Gastrocnemius medialis (tissue), 4 donors: ENCODE measurements at regions not wholly inside any gene's neighbourhood (a gene's known extent, or its start where the extent isn't known, plus 50 kb on each side); places are given as distances from the start of the nearest gene placed in this dataset.

Source experiments
- ATAC-seq, 2 donors: fragments of 150-250 bp; one replicate each; pipeline ENCODE4 v1.9.1; 2016
- DNase-seq, 2 donors: peaks; one replicate each; pipeline ENCODE4 v3.0.0-alpha.2; 2019
- H3K27ac ChIP-seq, 4 donors: fragments of 200-600 bp; sonication (generic); 1 replicate in 1 of 4; 2 replicates in 3 of 4; pipeline ENCODE4 v1.5.1; 2016 to 2018; ENCODE audit warnings: mild to moderate bottlenecking in 2 of 4, moderate library complexity in 1 of 4
- H3K27me3 ChIP-seq, 3 donors: fragments of 200-600 bp; sonication (generic) in 2 of 3; 1 replicate in 1 of 3; 2 replicates in 2 of 3; pipeline versions ENCODE4 v1.5.1 to v1.6.0; 2016 to 2019; ENCODE audit warnings: mild to moderate bottlenecking in 1 of 3, moderate library complexity in 1 of 3
- H3K36me3 ChIP-seq, 2 donors: fragments of 200-600 bp; sonication (generic) in 1 of 2; one replicate each; pipeline ENCODE4 v1.5.1; 2017 to 2018
- H3K4me1 ChIP-seq, 2 donors: fragments of 200-600 bp; sonication (generic) in 1 of 2; one replicate each; pipeline ENCODE4 v1.5.1; 2016 to 2017; ENCODE audit warnings: mild to moderate bottlenecking in 2 of 2
- H3K4me3 ChIP-seq, 4 donors: fragments of 200-600 bp; sonication (generic) in 3 of 4; 1 replicate in 1 of 4; 2 replicates in 3 of 4; pipeline ENCODE4 v1.5.1; 2016 to 2019; ENCODE audit warnings: mild to moderate bottlenecking in 2 of 4
- H3K9me3 ChIP-seq, 3 donors: fragments of 200-600 bp; sonication (generic) in 2 of 3; 1 replicate in 1 of 3; 2 replicates in 2 of 3; pipeline ENCODE4 v1.5.1; 2016 to 2019
- POLR2A ChIP-seq, 2 donors: fragments of 450-650 bp; IDR thresholded peaks; one replicate each; pipeline ENCODE4 v1.6.1; 2017; ENCODE audit warnings: antibody characterized with exemption in 2 of 2, mild to moderate bottlenecking in 2 of 2, moderate library complexity in 2 of 2
- in situ Hi-C, 4 donors: fragments of 200-750 bp; cut with MboI; loops; one replicate each; pipeline versions ENCODE4 v1.15.0 to v1.8.0; 2017; ENCODE audit warnings: low sequenced_read_pairs in 4 of 4
- intact Hi-C: fragments of 100-400 bp; cut with DNase I; formaldehyde crosslinking; loops from one replicate; pipeline ENCODE4 v1.15.1; 2023; ENCODE audit warnings: low total_unique reads
- TF ChIP-seq, protein P1 (sequence below), 5 experiments: fragments of 450-650 bp in 3 of 5; fragments of 200-600 bp in 2 of 5; sonication (generic) in 2 of 5; IDR thresholded peaks in 4 of 5; conservative IDR thresholded peaks in 1 of 5; 1 replicate in 4 of 5; 2 replicates in 1 of 5; pipeline ENCODE4 v1.5.1; 2016 to 2019; ENCODE audit warnings: antibody characterized with exemption in 5 of 5, mild to moderate bottlenecking in 3 of 5, moderate library complexity in 3 of 5

GRCh38 chr18:37631422-37631821, 65.8 kb upstream of the CELF4 start:
- Histone ChIP-seq H3K27ac (no peak overlapping the region), H3K36me3 (no peaks in the 10 kb centered on the region), H3K4me1 (no peaks in the 10 kb centered on the region), H3K4me3 (no peak overlapping the region), H3K27me3 (no peaks in the 10 kb centered on the region), H3K9me3 (no peaks in the 10 kb centered on the region)
- no peak for TF ChIP-seq POLR2A (IDR thresholded peaks at IDR 0.05)
- TF ChIP-seq, protein P1, sequence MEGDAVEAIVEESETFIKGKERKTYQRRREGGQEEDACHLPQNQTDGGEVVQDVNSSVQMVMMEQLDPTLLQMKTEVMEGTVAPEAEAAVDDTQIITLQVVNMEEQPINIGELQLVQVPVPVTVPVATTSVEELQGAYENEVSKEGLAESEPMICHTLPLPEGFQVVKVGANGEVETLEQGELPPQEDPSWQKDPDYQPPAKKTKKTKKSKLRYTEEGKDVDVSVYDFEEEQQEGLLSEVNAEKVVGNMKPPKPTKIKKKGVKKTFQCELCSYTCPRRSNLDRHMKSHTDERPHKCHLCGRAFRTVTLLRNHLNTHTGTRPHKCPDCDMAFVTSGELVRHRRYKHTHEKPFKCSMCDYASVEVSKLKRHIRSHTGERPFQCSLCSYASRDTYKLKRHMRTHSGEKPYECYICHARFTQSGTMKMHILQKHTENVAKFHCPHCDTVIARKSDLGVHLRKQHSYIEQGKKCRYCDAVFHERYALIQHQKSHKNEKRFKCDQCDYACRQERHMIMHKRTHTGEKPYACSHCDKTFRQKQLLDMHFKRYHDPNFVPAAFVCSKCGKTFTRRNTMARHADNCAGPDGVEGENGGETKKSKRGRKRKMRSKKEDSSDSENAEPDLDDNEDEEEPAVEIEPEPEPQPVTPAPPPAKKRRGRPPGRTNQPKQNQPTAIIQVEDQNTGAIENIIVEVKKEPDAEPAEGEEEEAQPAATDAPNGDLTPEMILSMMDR (IDR thresholded peaks at IDR 0.05 in 4 of 5, conservative IDR thresholded peaks at IDR 0.05 in 1 of 5), result no peak
- in situ Hi-C loops (no loop called here), intact Hi-C loops (no loop called here)
- no peak for DNase-seq
- no peak for ATAC-seq

DNA sequence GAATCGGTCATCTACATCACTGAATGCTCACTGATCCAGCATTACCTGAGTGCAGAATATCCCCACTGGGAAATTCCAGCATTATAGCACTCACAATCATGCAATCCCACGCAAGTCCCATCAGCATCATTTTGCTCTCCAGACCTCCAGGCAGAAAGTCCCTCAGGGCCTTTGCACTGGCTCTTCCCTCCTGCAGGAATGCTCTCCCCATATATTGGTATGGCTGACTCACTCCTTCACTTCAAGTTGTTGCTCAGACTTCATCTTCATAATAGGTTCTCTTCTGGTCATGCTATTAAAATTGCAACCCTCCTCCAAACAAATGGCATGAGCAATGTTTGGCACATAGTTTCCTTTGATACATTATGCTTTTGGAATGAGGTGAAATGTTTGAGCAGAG, 64.7 kb upstream of the CELF4 start:
- no peak overlapping the region for H3K4me3 ChIP-seq
- no peak overlapping the region for H3K27ac ChIP-seq
- DNase-seq (no peak), ATAC-seq (no peak)
- no peaks in the 10 kb centered on the region for H3K4me1 ChIP-seq
- no peaks in the 10 kb centered on the region for H3K27me3 ChIP-seq
- TF ChIP-seq, protein P1 (IDR thresholded peaks at IDR 0.05 in 4 of 5, conservative IDR thresholded peaks at IDR 0.05 in 1 of 5), result no peak
- no peak for TF ChIP-seq POLR2A (IDR thresholded peaks at IDR 0.05)
- in situ Hi-C loops, result no loop called here
- no peaks in the 10 kb centered on the region for H3K9me3 ChIP-seq
- intact Hi-C loops, result no loop called here
- H3K36me3 ChIP-seq, result no peaks in the 10 kb centered on the region

DNA sequence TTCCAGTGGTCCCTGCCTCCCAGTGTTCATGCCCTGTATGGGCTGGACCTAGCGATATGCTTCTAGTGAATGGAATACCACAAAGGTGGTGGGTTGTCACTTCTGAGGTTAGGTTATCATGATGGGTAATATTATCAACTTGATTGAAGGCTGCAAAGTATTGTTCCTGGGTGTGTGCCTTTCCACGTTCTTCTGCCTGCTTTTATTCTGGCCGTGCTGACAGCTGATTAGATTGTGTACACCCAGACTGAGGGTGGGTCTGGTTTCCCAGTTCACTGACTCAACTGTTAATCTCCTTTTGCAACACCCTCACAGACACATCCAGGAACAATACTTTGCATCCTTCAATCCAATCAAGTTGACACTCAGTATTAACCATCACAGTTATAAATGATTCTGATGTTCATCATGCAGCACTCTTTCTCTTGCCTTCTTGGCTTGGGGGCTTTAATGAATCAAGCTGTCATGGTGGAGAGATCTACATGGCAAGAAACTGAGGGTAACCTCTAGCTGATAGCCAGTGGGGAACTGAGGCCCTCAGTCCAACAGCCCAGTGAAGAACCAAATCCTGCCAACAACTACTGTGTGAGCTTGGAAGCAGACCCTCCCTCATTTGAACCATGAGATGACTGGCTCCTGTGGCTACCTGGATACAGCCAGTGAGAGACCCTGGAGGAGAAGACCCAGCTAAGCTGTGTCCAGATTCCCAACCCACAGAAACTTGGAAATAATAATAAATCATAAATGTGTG, 63.0 kb upstream of the CELF4 start:
- no peak overlapping the region for H3K27ac ChIP-seq
- no peak for ATAC-seq
- DNase-seq, result no peak
- in situ Hi-C loops, result no loop called here
- TF ChIP-seq, protein P1 (IDR thresholded peaks at IDR 0.05 in 4 of 5, conservative IDR thresholded peaks at IDR 0.05 in 1 of 5), result no peak
- no peak for TF ChIP-seq POLR2A (IDR thresholded peaks at IDR 0.05)
- no peak overlapping the region for H3K4me3 ChIP-seq
- no peaks in the 10 kb centered on the region for H3K4me1 ChIP-seq
- intact Hi-C loops, result no loop called here
- no peaks in the 10 kb centered on the region for H3K27me3 ChIP-seq
- no peaks in the 10 kb centered on the region for H3K36me3 ChIP-seq
- no peaks in the 10 kb centered on the region for H3K9me3 ChIP-seq

DNA sequence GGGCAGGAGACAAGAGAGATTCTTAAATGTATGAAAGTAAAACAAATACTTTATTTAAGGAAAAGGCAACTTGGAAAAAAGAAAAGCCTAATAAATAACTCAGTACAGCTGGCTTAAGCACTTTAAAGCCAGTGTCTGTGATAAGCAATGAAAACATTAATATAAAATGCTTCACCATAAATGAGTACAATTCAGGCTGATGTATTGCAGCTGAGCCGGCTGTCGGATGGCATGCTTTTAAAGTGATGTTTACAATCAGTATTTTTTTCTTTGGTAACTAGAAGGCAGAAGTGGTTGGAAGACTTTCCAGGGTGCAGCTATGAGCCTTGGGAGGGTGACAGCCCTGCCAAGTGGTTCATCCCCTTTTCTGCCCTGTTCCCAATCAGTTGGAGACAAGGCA, 58.7 kb upstream of the CELF4 start:
- no peaks in the 10 kb centered on the region for H3K9me3 ChIP-seq
- no peak overlapping the region for H3K4me3 ChIP-seq
- in situ Hi-C loops, result no loop called here
- H3K27me3 ChIP-seq, result no peaks in the 10 kb centered on the region
- TF ChIP-seq, protein P1 (IDR thresholded peaks at IDR 0.05 in 4 of 5, conservative IDR thresholded peaks at IDR 0.05 in 1 of 5), result no peak
- TF ChIP-seq POLR2A (IDR thresholded peaks at IDR 0.05), result no peak
- no peak for DNase-seq
- H3K4me1 ChIP-seq, result no peaks in the 10 kb centered on the region
- intact Hi-C loops, result no loop called here
- H3K36me3 ChIP-seq, result no peaks in the 10 kb centered on the region
- no peak for ATAC-seq
- H3K27ac ChIP-seq, result no peak overlapping the region

DNA sequence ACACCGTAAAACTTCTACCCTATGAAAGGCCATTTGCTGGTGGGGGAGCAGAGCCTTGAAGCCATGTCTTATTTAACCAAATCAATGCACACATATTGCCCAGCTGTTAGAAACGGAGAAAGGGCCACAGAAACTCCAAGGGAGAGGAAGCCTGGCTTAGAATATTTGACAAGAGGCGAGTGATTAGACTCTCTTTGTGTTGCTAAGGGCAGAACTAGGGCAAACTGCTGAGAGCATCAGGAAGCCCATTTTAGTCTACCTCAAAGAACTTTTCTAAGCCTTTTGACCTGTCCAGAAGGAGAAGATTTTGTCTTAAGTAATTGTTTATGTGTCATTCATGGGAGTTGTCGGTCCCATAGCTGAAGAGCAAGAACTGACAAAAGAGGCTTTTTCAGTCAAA, 54.4 kb upstream of the CELF4 start:
- TF ChIP-seq, protein P1 (IDR thresholded peaks at IDR 0.05 in 4 of 5, conservative IDR thresholded peaks at IDR 0.05 in 1 of 5), result no peak
- TF ChIP-seq POLR2A (IDR thresholded peaks at IDR 0.05), result no peak
- in situ Hi-C loops, result no loop called here

More for the DNA sequence above, 54.4 kb upstream of the CELF4 start:
- intact Hi-C loops, result no loop called here
- H3K9me3 ChIP-seq, result no peaks in the 10 kb centered on the region
- H3K4me3 ChIP-seq, result no peak overlapping the region
- no peaks in the 10 kb centered on the region for H3K27me3 ChIP-seq
- H3K4me1 ChIP-seq, result no peaks in the 10 kb centered on the region
- no peak for ATAC-seq
- DNase-seq, result no peak
- no peak overlapping the region for H3K27ac ChIP-seq
- no peaks in the 10 kb centered on the region for H3K36me3 ChIP-seq
